HG03442 (cell line): ENCODE measurements at regions not wholly inside any gene's neighbourhood (a gene's known extent, or its start where the extent isn't known, plus 50 kb on each side); places are given as distances from the start of the nearest gene placed in this dataset.
"Not testable (repeated sequence)": the region's sequence is repeated elsewhere in the genome, so short reads cannot be mapped to it uniquely, and the experiment has no call there.

Experiments
- ATAC-seq: cut with Tn5 transposase; IDR thresholded peaks from one replicate; pipeline ENCODE4 v1.9.1; 2021; ENCODE audit warnings: mild to moderate bottlenecking, moderate library complexity; ENCODE audit not compliant: unreplicated experiment

GRCh38 chr7:114802632-114803031, 119.3 kb upstream of the MDFIC start:
- ATAC-seq: no peak

GRCh38 chr7:114806590-114807162, 115.2 kb upstream of the MDFIC start:
- ATAC-seq: no peak

GRCh38 chr7:114812570-114812969, 109.3 kb upstream of the MDFIC start:
- no peak for ATAC-seq

GRCh38 chr7:114813624-114814023, 108.3 kb upstream of the MDFIC start:
- ATAC-seq: no peak

GRCh38 chr7:114817036-114817435, 104.9 kb upstream of the MDFIC start:
- ATAC-seq: not testable (repeated sequence)

GRCh38 chr7:114818501-114818900, 103.4 kb upstream of the MDFIC start:
- no peak for ATAC-seq

GRCh38 chr7:114819616-114820362, 102.1 kb upstream of the MDFIC start:
- ATAC-seq: no peak

GRCh38 chr7:114821030-114821900, 100.6 kb upstream of the MDFIC start:
- ATAC-seq: no peak

- no peak for ATAC-seq
Measured at GRCh38 chr7:114822131-114822530, 99.8 kb upstream of the MDFIC start.

- ATAC-seq: no peak
Measured at GRCh38 chr7:114822844-114823243, 99.0 kb upstream of the MDFIC start.

GRCh38 chr7:114823290-114823689, 98.6 kb upstream of the MDFIC start:
- ATAC-seq: no peak

- no peak for ATAC-seq
Measured at GRCh38 chr7:114825423-114825951, 96.4 kb upstream of the MDFIC start.

GRCh38 chr7:114830952-114831351, 90.9 kb upstream of the MDFIC start:
- no peak for ATAC-seq

GRCh38 chr7:114832906-114833595, 88.8 kb upstream of the MDFIC start:
- peak; percentile 95 for ATAC-seq

GRCh38 chr7:114835303-114835702, 86.6 kb upstream of the MDFIC start:
- ATAC-seq: no peak

GRCh38 chr7:114835861-114836260, 86.0 kb upstream of the MDFIC start:
- ATAC-seq: no peak

- ATAC-seq: no peak
Measured at GRCh38 chr7:114842551-114843065, 79.3 kb upstream of the MDFIC start.

- no peak for ATAC-seq
Measured at GRCh38 chr7:114843102-114843501, 78.8 kb upstream of the MDFIC start.

GRCh38 chr7:114851406-114852061, 70.4 kb upstream of the MDFIC start:
- ATAC-seq: no peak

GRCh38 chr7:114852293-114852692, 69.6 kb upstream of the MDFIC start:
- ATAC-seq: no peak
